ENCODE measurements at regions not wholly inside any gene's neighbourhood (a gene's known extent, or its start where the extent isn't known, plus 50 kb on each side); places are given as distances from the start of the nearest gene placed in this dataset.

DNA sequence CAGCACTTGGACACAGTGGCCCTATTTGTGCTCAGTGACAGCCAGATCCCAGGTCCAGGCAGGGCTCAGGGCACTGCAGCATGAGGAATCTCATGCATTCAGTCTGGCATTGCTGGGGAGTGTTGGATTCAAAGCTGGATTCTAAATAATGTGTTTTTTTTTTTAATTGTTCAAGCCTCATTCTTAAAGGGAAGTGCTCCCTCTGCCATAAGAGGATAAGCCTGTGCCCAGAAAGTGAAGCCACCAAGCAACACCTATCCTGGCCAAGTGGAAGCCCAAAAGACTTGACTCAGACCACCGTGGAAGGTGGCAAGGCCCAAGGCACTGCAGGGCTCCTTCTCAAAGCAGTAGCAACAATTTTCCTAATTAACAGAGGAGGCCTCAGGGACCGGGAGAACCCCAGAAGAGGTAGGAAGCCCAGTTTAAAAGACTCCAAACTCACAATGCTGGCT is 135.6 kb downstream of the ACTL7B start:
- DNase-seq (ENCODE audit: low read depth in 2 of 2), result no peak

DNA sequence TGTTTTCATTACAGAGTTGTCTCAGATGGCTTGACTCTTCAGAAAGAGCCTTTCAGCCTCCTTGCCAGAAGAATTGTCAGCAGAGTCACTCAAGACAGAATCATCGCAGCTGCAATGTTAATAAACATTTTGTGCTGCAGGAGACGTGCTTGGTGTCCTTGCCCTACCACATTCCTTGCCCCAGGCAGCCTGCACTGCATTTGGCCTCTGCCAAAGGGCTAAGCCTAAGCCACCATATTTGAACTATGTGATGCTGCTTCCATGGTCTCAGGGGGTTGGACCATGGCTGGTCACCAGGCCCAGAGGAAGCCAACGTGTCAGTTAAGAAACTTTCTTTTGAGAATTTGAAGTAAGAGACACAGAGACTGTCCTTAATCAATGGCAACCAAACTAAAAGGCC is 145.4 kb downstream of the ACTL7B start:
- no peak for DNase-seq (ENCODE audit: low read depth in 2 of 2)

DNA sequence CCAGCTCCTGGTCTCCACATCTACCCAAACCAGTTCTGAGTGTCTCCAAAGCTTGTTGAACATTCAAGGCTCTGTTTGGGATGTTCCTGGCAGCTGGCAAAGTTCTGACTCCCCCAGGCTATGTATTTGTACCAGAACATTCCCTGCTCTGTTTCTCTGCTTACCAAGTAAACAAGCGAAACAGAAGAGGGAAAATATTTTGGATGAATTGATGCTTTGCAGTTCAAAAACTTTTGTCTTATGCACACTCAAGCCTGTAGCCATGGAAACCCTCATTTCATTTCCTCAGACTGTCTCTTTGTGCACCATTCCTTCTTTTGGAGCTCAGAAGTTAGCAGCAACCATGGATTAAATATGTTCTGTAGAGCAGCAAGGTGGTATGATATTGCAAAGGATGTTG is 145.8 kb downstream of the ACTL7B start:
- DNase-seq (ENCODE audit: low read depth in 2 of 2), result no peak

DNA sequence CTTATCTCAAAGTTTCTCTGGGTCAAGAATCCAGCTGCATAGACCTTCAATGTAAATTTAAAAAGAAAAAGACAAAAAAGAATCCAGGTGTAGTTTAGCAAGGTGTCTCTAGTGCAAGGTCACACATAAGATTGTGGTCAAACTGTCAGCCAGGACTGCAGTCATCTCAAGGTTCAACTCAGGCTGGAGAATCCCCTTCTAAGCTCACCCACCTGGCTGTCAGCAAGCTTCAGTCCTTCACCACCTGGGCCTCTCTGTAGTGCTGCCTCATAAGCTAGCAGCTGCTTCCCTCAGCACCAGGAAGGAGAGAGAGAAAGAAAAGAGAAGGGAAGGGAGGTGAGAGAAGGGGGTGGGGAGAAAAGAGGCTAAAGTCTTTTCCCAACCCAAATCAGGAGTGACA is 146.7 kb downstream of the ACTL7B start:
- no peak for DNase-seq (ENCODE audit: low read depth in 2 of 2)

DNA sequence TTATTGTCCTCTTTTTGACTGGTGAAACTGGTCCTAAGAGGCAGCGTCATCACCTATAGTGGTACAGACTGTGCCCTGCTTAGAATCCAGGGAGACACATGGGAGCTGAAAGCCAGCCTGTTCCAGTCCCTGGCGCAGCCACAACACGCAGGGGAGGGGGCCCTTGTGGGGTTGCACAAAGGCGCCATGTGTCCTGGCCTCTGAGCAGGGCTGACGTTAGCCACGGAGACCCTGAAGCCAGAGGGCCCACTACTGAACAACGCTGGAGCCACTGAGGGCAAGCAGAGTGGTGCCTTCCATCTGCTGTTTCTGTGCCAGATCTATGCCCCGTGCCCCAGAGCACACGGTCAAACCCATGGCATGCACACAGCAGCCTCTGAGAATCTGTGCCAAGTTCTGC is 147.3 kb downstream of the ACTL7B start:
- DNase-seq (ENCODE audit: low read depth in 2 of 2), result no peak

DNA sequence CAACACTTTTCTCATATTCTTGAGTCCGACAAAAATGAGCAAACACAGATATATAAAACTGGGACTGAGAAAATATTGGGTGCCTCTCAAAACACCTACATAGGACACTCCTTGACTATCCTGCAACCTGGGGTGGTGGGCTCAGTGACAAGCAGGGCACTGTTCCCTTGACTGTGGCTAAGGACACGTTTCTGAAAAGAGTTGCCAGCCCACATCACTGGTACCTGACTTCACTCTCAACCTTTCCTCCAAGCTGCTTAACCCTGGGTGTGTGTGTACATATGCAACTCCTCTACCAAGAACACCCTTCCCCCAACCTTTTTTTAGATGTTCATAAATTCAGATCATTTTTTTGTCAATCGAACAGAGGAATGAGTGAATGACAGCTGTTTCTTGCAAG is 148.7 kb downstream of the ACTL7B start:
- DNase-seq (ENCODE audit: low read depth in 2 of 2), result no peak

DNA sequence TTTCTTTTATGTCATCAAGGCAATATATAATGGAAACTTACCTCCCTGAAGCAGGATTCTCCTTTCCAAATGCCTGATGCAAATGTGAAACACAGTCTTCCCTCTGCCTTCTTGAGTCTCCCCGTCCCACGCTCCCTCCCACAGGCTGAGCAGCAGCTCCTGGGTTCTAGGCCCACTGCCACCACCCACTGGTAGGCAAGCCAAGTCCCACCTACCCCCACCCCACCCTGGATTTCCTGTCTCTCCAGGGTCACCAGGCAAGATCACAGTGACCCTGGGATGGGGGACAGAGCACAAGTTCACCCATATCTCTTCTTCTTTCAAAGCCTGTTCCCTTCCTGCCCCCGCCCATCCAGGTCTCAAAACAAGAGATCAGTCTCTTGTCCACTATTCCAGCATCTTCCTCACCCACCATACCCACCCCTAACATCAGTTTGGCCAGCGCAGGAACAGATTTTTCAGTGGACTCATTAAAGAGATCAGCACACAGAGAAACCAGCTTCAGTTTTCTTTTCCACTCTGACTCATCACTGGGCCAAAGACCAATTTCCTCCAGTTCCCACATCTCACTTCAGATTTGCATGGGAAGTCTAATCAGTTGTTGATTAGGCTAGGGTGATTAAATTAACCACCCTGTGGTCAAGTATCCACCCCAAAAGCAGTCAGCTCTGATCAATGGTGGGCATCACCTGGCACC is 151.5 kb downstream of the ACTL7B start:
- no peak for DNase-seq (ENCODE audit: low read depth in 2 of 2)

DNA sequence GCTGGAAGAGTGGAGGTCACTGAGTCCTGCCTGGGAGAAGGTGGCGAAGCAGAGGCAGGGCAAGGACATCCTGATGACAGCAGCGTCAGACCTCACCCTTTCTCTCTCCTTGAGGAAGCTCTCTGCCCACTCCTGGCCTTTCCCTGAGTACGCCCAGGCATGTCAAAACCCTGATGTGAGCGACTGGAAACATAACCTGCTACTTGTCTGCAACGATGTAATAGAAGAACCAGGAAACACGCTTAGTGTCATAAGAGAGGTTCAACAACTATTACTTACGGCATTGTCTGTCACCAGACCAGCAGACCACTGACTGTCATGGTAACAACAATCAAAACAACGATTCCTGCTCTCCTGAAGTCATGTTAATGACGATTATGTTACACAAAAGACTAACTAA is 152.4 kb downstream of the ACTL7B start:
- no peak for DNase-seq (ENCODE audit: low read depth in 2 of 2)

DNA sequence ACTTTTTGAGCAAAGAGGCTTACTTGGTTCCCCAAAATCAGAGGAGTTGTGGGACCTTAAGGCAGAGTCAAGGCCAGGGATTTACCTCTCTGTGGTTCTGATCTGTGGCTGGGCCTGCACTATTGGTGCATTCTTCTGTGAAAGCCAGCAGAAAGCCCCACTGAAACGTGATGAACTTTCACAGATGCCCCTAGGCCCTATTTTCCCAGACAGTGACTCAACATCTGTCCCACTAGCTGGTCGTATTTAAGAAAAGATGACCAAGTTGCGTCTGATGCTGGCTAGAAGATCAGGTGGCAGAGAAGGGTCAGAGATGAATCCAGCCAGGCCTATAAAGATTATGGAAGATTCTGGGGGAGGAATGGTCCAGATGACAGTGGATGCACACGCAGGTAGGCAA is 153.1 kb downstream of the ACTL7B start:
- DNase-seq (ENCODE audit: low read depth in 2 of 2), result no peak

DNA sequence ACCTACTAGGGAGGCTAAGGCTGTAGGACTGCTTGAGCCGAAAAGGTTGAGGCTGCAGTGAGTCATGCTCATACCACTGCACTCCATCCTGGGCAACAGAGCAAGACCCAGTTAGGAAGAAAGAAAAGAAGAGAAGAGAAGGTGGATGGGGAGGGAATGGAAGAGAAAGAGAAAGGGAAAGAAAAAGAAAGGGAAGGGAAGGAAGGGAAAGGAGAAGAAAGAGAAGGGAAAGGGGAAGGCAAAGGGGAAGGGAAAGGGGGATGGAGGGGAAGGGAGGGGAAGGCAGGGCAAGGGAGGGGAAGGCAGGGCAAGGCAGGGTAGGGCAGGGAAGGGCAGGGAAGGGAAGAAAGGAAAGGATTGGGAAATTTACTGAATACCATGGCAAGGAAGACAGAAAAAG is 157.0 kb downstream of the ACTL7B start:
- DNase-seq (ENCODE audit: low read depth in 2 of 2), result no peak

DNA sequence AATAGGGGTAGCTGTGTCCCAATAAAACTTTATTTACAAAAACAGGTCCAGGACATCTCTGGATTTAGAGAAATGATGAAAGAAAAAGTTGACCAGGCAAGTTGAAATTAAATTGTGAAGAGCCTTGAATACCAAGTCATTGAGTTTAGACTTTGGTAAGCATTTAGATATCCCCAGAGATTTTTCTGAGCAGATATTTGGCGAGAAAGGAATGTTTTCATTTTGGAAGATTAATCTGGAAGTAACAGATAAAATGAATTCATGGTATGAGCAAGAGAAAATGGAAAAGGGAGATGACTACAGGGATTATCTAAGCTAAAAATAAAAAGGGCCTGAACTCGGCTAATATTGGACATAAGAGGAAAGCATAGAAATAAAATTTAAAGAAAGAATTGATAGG is 157.6 kb downstream of the ACTL7B start:
- DNase-seq (ENCODE audit: low read depth in 2 of 2), result no peak

DNA sequence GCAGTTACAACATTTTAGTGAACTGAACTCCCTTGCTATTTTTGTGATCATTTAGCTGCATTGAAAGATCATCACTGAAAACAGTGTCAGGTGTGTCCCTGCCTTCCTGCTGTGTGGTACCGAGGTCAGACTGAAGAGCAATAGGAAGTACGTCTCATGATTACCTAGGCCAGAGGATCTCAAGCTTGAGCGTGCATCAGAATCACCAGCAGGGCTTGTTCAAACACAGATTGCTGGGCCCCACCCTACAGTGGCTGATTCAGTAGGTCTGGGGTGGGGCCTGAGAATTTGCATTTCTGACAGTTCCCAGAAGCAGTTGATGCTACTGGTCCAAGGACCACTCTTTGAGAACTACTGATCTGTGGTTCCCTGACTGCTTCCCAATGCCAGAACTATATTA is 159.6 kb downstream of the ACTL7B start:
- no peak for DNase-seq (ENCODE audit: low read depth in 2 of 2)

DNA sequence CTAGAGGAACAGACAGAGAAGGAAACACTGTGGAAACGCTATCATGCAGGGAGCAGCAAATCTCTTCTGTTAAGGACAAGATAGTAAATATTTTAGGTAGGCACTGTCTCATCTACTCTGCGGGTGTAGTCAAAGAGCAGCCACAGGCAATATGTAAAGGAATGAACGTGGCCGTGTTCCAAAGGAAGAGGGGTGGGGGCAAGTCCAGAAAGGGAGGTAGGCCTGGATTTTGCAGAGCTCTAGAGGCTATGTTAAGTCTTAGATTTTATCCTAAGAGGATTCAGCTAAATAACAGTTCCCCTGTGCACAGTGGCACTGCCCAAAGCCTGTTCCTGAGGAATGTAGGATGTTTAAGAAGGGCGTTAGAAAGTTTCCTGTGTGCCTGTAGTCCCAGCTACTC is 161.6 kb downstream of the ACTL7B start:
- no peak for DNase-seq (ENCODE audit: low read depth in 2 of 2)

DNA sequence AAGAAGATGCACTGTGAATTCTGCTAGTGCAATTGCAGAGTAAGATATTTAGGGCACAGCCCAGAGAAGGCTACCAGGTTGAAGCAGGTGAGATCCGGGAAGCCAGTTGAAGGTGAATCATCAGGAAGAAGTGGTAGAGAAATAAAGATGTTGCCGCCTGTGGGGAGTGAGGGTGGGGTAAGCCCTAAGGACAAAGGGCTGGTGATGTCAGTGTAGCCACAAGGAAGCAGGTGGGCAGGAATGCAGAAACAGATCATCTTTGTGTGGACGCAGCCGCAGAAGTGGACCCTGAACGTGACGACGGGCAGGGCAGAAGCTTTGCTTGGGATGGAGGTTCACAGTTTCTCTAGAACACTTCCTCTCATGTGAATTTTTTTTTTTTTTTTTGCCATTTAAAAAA is 164.2 kb downstream of the ACTL7B start:
- DNase-seq (ENCODE audit: low read depth in 2 of 2), result no peak

DNA sequence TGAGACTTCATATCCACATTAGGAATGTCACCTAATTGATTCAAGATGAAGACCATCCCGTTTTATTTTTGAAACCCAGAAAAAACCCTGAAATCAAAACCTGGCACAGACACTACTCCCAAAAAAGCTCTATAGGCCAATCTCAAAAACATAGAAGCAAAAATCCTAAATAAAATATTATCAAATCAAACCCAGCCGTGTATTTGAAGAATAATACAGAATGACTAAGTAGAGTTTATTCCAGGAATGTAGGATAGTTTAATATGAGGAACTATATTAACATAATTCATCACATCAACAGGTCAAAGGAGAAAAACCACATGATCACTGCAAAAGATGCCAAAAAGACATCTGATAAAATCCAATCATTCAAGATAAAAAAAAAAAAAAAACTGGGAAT is 167.1 kb downstream of the ACTL7B start:
- no peak for DNase-seq (ENCODE audit: low read depth in 2 of 2)

DNA sequence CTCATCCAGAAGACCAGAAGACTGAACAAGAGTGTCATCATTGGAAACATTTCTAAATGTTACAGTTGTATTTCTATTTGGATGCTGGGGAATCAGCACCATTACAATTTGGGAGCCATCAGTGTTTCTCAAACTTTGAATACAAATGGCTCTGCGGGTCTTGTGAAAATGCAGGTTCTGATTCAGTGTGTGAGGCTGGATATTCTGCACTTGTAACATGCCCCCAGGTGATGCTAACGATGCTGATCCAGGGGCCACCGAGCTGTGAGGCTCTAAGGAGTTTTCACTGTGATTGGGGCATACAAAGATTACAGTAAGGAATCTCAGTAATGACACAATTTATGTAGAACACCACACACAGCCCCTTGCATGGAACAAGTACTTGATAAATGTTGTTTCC is 167.7 kb downstream of the ACTL7B start:
- no peak for DNase-seq (ENCODE audit: low read depth in 2 of 2)

DNA sequence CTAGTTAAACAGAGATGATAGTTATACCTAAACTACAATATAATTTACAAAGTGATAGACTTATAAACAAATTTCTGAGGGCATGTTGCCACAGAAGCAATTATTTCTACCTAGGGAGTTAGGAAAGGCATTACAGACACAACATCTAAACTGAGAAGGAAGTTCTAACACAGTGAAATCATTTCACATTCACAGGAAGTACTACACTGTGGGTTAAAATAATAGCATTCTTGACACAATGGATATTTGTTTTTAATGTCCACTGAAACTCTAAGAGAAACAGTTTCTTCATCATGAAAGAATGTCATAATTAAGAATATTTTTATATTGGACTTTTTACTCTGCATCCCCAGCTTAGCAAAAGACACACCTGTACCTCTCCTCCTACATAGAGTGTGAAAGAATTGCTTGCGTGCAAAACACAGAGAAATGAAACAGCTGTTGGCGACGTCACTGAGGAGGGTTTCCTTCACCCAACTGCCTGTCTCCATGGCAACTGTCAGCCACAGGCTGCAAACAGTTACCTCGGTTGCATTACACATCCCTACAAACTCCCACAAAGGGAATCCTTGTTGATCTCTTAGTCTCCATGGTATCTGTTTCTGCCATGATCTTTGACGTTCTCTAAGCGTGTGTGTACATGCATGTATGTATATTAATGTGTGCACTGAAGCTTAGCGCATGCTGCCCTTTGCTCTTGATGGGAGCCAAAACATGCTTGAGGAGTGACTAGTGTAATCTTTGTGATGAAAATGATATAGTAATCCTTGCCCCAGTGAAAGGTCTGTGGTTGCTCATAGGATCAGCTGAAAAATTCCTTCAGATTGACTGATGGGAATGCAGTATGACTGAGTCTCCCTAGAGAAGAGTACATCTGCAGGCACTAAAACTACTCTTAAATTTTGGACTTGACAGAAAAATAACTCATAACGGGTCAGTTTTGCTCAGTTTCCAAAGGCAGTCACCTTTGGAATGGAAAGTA is 168.5 kb downstream of the ACTL7B start:
- peak in 1 of 2 donors; percentile 25 for DNase-seq (ENCODE audit: low read depth in 2 of 2)

DNA sequence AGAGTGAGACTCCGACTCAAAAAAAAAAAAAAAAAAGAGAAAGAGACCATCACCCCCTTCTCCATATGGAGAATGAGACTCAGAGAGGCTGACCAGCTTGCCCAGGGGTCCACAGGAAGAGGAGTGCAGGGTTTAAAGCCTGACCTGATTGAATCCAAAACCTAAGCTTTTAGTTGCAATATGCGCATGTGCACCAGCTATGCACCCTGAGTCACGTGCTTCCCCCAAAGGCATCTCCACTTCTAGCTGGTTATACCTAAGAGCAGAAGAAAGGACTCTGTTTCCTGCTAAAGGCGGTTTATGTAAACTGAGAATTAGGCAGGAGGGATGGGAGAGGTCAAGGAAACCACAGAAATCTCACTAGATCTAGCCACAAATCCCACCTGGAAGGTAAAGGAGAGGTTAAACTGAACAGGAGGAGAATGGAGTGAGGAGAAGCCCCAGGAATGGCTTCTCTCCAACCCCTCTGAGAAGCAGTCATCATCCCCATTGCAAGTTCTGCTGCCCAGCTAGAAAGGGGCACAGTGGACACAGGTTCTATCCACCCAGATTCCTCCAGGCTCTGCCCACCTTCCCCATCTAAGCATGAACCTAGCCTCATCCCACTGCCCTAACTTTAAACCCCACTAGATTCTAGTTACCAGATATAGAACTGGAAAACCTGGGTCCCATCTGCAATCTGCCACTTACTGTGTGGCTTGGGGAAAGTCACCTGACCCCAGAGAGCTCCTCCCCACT is 171.3 kb downstream of the ACTL7B start:
- no peak for DNase-seq (ENCODE audit: low read depth in 2 of 2)

DNA sequence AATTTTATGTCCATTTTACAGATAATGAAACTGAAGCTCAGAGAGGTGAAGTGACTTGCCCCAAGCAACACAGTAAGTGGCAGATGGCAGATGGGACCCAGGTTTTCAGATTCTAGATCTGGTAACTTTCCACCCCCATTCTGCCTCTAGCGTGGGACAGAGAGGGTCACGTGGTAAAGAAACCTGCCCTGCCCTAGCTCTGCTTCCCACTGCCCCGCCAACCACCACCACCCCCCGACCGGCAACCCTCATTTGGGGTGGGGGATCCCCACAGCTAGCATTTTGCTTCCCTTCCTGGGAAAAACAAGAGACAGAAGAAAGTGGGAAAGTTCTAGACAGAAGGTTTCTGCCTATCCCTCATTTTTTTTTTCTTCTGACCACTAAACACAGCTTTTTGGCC is 172.5 kb downstream of the ACTL7B start:
- DNase-seq (ENCODE audit: low read depth in 2 of 2), result no peak

DNA sequence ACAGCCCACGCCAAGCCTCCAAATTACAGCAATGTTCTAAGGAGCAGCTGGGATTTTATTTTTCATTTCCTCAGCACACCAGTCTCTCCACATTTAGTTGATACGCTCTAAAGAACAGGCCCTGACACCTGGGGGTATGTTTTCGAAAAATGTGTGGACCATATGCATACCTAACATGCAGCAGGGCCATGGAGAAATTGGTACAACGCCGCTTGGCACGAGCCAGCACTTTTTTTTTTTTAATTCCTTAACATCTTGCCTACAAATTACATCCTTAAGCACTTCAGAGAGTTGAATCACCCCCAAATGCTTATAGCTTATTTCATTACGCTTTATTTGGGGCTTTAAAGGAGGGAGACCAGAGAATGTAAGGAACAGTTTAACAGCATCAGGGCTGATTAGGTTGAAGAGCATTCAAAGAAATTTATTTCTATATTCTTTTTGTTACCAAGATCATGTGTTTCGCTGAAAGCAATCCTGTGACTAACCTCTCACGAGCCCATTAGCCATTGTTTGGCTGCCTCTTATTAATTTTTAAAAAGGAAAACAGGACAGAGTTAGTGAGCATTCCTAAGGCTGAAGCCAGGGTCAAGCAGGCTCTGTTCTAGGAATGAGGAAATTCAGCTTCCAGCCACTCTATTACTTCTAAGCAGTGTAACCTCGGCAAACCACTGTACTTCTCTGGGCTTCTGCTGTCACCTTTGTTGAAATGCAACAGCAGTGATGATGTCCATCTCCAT is 173.8 kb downstream of the ACTL7B start:
- no peak for DNase-seq (ENCODE audit: low read depth in 2 of 2)

DNA sequence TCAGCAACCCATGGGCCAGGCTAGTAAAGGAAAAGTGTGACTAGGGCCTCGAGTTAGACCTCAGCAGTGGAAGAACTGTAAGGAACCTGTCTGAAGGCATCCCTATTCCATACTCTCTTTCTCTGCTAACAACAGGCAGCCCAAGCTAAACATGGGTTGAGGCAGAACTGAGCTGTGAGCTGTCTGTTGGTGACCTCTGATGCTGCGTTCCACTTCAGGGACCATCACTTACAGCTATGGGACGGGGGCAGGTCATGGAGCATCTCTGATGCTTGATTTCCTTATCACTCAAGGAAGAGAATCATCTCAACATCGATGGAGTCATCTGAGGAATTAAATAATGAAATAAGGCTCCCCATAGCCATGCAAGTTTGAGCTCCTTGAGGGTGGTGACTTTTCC is 174.8 kb downstream of the ACTL7B start:
- no peak for DNase-seq (ENCODE audit: low read depth in 2 of 2)

DNA sequence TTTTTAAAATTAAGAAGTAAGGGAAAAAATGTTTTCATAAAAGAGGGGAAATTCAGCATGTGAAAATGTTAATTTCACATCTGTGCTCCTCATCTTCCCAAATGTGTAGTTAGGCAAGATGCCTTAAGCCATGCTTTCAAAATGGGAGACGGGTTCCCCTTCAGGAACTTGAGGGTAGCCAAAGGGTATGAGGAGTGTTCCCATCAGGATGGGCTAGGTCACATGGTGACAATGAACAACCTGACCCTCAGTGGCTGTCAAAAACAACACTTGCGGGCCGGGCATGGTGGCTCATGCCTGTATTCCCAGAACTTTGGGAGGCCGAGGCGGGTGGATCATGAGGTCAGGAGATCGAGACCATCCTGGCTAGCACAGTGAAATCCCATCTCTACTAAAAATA is 178.0 kb downstream of the ACTL7B start:
- DNase-seq (ENCODE audit: low read depth in 2 of 2), result no peak

Data from dermis microvascular lymphatic vessel endothelial cell (primary cell).